GM12878 (cell line): ENCODE measurements at regions not wholly inside any gene's neighbourhood (a gene's known extent, or its start where the extent isn't known, plus 50 kb on each side); places are given as distances from the start of the nearest gene placed in this dataset.

Source experiments
- ATAC-seq: fragments of 200-7000 bp; cut with Tn5 transposase; 3 replicates; pipeline ENCODE4 v1.9.1; 2020; ENCODE audit warnings: mild to moderate bottlenecking, moderate library complexity
- BruUV-seq: library from RNA; stranded (reverse); fragments of 400-500 nt; replicated peaks from 2 replicates; lab custom pipeline; 2021; lab: Mats Ljungman, UMichigan
- CTCF ChIA-PET: fragments of 300-600 bp; sonication (Branson Sonifier 250); formaldehyde crosslinking; extraction: SDS; loops from one replicate; lab custom pipeline; 2021; ENCODE audit warnings: inconsistent platforms; lab: Yijun Ruan, JAX
- POLR2A ChIA-PET: fragments of 350-600 bp; formaldehyde crosslinking; extraction: SDS; loops from one replicate; lab custom pipeline; 2021; ENCODE audit warnings: inconsistent platforms; lab: Charles Lee
- RAD21 ChIA-PET: fragments of 300-600 bp; sonication (Branson Sonifier 250); formaldehyde crosslinking; loops from one replicate; lab custom pipeline; 2023; ENCODE audit warnings: antibody characterized with exemption; ENCODE audit not compliant: unreplicated experiment; lab: Charles Lee
- SMC1A ChIA-PET: fragments of 300-600 bp; sonication (Branson Sonifier 250); formaldehyde crosslinking; loops from one replicate; lab custom pipeline; 2023; ENCODE audit not compliant: unreplicated experiment, uncharacterized antibody; lab: Charles Lee
- DNase-seq: peaks from one replicate; pipeline ENCODE4 v3.0.0-alpha.2; 2011; ENCODE audit warnings: low read depth, low spot score
- FAIRE-seq: peaks from 3 replicates; lab custom pipeline; 2011; peaks lifted over from hg19 to GRCh38; lab: Jason Lieb, UNC
- H2AFZ ChIP-seq: 2 replicates; pipeline ENCODE4 v1.6.0; 2011; ENCODE audit warnings: low read depth, low read length, control low read depth; ENCODE audit not compliant: control insufficient read depth
- H3K27ac ChIP-seq: 2 replicates; pipeline ENCODE4 v1.5.1; 2011; ENCODE audit warnings: control low read depth; ENCODE audit not compliant: control insufficient read depth, insufficient read depth
- H3K27me3 ChIP-seq, 2 experiments: replicated peaks in 1 of 2; 2 replicates each; pipeline versions ENCODE4 v1.6.0 to v1.6.1; 2011; ENCODE audit warnings: low read length in 1 of 2; ENCODE audit not compliant: control insufficient read depth in 2 of 2, insufficient read depth in 2 of 2
- H3K36me3 ChIP-seq, 2 experiments: 2 replicates each; pipeline ENCODE4 v1.5.1; 2011; ENCODE audit warnings: low read length in 1 of 2; ENCODE audit not compliant: control insufficient read depth in 2 of 2, insufficient read depth in 2 of 2
- H3K4me1 ChIP-seq: 2 replicates; pipeline ENCODE4 v1.6.1; 2011; ENCODE audit warnings: mild to moderate bottlenecking, low read length, moderate library complexity, mixed read lengths; ENCODE audit not compliant: control insufficient read depth, insufficient read depth
- H3K4me2 ChIP-seq: 2 replicates; pipeline ENCODE4 v1.6.0; 2011; ENCODE audit warnings: control low read depth; ENCODE audit not compliant: control insufficient read depth, insufficient read depth
- H3K4me3 ChIP-seq: fragments of 200-600 bp; sonication (generic); 2 replicates; pipeline ENCODE4 v1.5.1; 2016
- H3K79me2 ChIP-seq: 2 replicates; pipeline ENCODE4 v1.6.0; 2011; ENCODE audit warnings: low read length; ENCODE audit not compliant: control insufficient read depth, insufficient read depth
- H3K9ac ChIP-seq: 2 replicates; pipeline ENCODE4 v1.8.0; 2011; ENCODE audit warnings: low read length, control low read depth, mixed read lengths; ENCODE audit not compliant: control insufficient read depth, insufficient read depth
- H3K9me3 ChIP-seq: replicated peaks from 3 replicates; pipeline ENCODE4 v1.5.1; 2011; ENCODE audit warnings: mild to moderate bottlenecking, low read length; ENCODE audit not compliant: control insufficient read depth, insufficient read depth
- H4K20me1 ChIP-seq: 2 replicates; pipeline ENCODE4 v1.6.0; 2011; ENCODE audit not compliant: control insufficient read depth, insufficient read depth
- BHLHE40 ChIP-seq, 2 experiments: fragments of 450-650 bp in 1 of 2; IDR thresholded peaks; 2 replicates each; pipeline ENCODE4 v1.6.1; 2011 to 2017; ENCODE audit warnings: low read depth in 2 of 2, borderline replicate concordance in 1 of 2, improper control_type of control experiment in 1 of 2, low read length in 1 of 2, mild to moderate bottlenecking in 1 of 2
- BMI1 ChIP-seq: fragments of 450-650 bp; IDR thresholded peaks from 2 replicates; pipeline ENCODE4 v1.6.1; 2016; ENCODE audit warnings: mild to moderate bottlenecking, moderate library complexity, borderline replicate concordance
- FOS ChIP-seq: IDR thresholded peaks from 3 replicates; pipeline ENCODE4 v1.6.1; 2011; ENCODE audit warnings: borderline replicate concordance; ENCODE audit not compliant: insufficient read length; ENCODE audit errors: extremely low read depth
- FOXK2 ChIP-seq: fragments of 450-650 bp; IDR thresholded peaks from 2 replicates; pipeline ENCODE4 v1.6.1; 2017; ENCODE audit warnings: mild to moderate bottlenecking, moderate library complexity
- FOXM1 ChIP-seq: IDR thresholded peaks from 2 replicates; pipeline ENCODE4 v1.6.1; 2012; ENCODE audit warnings: low read depth, mild to moderate bottlenecking, inconsistent platforms, low read length, moderate library complexity
- NFIC ChIP-seq: IDR thresholded peaks from 2 replicates; pipeline ENCODE4 v1.6.1; 2012; ENCODE audit warnings: low read depth, mild to moderate bottlenecking, inconsistent platforms, low read length, moderate library complexity
- USF2 ChIP-seq: IDR thresholded peaks from 2 replicates; pipeline ENCODE4 v1.6.1; 2011; ENCODE audit warnings: low read depth, low read length, improper control_type of control experiment, borderline replicate concordance
- ZNF274 ChIP-seq: IDR thresholded peaks from one replicate; pipeline ENCODE4 v1.8.0; 2011; ENCODE audit not compliant: insufficient read length, insufficient read depth
- ZNF622 ChIP-seq: fragments of 450-650 bp; IDR thresholded peaks from 2 replicates; pipeline ENCODE4 v1.6.1; 2017; ENCODE audit warnings: mild to moderate bottlenecking, inconsistent platforms
- WGBS: methylation state at CpG from one replicate; pipeline ENCODE4 v1.1.6; 2016; ENCODE audit warnings: low lambda C conversion rate; ENCODE audit not compliant: insufficient replicate concordance, insufficient coverage; ENCODE audit errors: missing lambda C conversion rate; 5-methylcytosine and 5-hydroxymethylcytosine counted together
- in situ Hi-C: fragments of 300-500 bp; cut with MboI; formaldehyde crosslinking; loops from 9 replicates; pipeline ENCODE4 v1.14.3; 2018; ENCODE audit warnings: mixed read lengths
- intact Hi-C: fragments of 100-400 bp; cut with micrococcal nuclease; formaldehyde crosslinking; loops from one replicate; pipeline ENCODE4 v1.14.2; 2022; ENCODE audit not compliant: unreplicated experiment
- TF ChIP-seq, protein P1 (sequence below): fragments of 450-650 bp; formaldehyde crosslinking; IDR thresholded peaks from 2 replicates; pipeline ENCODE4 v1.4.0; 2020; ENCODE audit warnings: mild to moderate bottlenecking, moderate library complexity
- TF ChIP-seq, protein P2 (sequence below): fragments of 150-350 bp; IDR thresholded peaks from 2 replicates; pipeline ENCODE4 v1.6.1; 2016; ENCODE audit warnings: low read depth, low read length

DNA sequence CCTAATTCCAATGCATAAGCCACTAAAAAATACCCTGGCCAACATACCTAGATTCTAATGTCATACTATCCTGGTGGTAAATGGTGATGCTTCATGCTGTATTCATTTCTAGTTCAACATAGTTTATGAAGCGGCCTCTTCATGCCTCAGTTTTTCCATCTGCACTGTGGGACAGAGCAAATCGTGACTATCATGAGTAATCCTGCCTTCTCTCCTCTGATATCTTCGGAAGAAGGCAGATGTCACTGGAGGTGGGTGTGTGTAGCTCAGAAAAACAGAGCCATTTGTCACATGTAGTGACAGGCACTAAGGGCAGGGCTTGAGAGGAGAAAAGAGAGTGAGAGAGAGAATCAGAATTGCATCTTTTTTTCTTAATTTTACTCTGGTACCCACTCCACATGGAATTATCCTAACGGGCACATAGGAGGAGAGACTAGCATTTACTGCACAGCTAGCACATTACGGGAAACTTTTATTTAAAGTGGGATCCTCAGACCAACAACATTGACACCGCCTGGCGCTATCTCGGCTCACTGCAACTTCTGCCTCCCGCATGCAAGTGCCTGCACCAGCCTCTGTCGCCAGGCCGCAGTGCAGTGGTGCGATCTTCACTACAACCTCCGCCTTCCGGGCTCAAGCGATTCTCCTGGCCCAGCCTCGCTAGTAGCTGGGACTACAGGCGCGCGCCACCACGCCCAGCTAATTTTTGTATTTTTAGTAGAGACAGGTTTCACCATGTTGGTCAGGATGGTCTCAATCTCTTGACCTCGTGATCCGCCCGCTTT, 78.4 kb upstream of the KCNA3 start:
- in situ Hi-C loops (no loop called here), intact Hi-C loops (no loop called here)
- Histone ChIP-seq H3K79me2 (no peaks in the 10 kb centered on the region), H3K36me3 (no peaks in the 10 kb centered on the region), H4K20me1 (no peaks in the 10 kb centered on the region), H3K27ac (no peak overlapping the region), H3K4me1 (no peaks in the 10 kb centered on the region), H3K27me3 (no peaks in the 10 kb centered on the region), H3K9ac (no peak overlapping the region), H3K4me3 (no peak overlapping the region), H2AFZ (no peak overlapping the region), H3K4me2 (no peak overlapping the region), H3K9me3 (no peaks in the 10 kb centered on the region)
- CTCF ChIA-PET, result interaction anchor here (1.8 kb wide), 1 partner anchor 12 kb away, joined by 10 read pairs; no protein-coding TSS in a partner anchor
- no peak for FAIRE-seq
- no TSS peak for BruUV-seq
- DNase-seq, result no peak
- TF ChIP-seq BHLHE40 (IDR thresholded peaks at IDR 0.05; ENCODE audit: borderline replicate concordance in 1 of 2, low read depth in 2 of 2, low read length in 1 of 2) (no peak), ZNF274 (no peak), FOXK2 (no peak), FOS (no peak), FOXM1 (no peak), NFIC (no peak), USF2 (no peak), ZNF622 (no peak), BMI1 (no peak)
- TF ChIP-seq, protein P1, sequence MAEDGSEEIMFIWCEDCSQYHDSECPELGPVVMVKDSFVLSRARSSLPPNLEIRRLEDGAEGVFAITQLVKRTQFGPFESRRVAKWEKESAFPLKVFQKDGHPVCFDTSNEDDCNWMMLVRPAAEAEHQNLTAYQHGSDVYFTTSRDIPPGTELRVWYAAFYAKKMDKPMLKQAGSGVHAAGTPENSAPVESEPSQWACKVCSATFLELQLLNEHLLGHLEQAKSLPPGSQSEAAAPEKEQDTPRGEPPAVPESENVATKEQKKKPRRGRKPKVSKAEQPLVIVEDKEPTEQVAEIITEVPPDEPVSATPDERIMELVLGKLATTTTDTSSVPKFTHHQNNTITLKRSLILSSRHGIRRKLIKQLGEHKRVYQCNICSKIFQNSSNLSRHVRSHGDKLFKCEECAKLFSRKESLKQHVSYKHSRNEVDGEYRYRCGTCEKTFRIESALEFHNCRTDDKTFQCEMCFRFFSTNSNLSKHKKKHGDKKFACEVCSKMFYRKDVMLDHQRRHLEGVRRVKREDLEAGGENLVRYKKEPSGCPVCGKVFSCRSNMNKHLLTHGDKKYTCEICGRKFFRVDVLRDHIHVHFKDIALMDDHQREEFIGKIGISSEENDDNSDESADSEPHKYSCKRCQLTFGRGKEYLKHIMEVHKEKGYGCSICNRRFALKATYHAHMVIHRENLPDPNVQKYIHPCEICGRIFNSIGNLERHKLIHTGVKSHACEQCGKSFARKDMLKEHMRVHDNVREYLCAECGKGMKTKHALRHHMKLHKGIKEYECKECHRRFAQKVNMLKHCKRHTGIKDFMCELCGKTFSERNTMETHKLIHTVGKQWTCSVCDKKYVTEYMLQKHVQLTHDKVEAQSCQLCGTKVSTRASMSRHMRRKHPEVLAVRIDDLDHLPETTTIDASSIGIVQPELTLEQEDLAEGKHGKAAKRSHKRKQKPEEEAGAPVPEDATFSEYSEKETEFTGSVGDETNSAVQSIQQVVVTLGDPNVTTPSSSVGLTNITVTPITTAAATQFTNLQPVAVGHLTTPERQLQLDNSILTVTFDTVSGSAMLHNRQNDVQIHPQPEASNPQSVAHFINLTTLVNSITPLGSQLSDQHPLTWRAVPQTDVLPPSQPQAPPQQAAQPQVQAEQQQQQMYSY (CRISPR knock-in tag), result no peak
- TF ChIP-seq, protein P2, sequence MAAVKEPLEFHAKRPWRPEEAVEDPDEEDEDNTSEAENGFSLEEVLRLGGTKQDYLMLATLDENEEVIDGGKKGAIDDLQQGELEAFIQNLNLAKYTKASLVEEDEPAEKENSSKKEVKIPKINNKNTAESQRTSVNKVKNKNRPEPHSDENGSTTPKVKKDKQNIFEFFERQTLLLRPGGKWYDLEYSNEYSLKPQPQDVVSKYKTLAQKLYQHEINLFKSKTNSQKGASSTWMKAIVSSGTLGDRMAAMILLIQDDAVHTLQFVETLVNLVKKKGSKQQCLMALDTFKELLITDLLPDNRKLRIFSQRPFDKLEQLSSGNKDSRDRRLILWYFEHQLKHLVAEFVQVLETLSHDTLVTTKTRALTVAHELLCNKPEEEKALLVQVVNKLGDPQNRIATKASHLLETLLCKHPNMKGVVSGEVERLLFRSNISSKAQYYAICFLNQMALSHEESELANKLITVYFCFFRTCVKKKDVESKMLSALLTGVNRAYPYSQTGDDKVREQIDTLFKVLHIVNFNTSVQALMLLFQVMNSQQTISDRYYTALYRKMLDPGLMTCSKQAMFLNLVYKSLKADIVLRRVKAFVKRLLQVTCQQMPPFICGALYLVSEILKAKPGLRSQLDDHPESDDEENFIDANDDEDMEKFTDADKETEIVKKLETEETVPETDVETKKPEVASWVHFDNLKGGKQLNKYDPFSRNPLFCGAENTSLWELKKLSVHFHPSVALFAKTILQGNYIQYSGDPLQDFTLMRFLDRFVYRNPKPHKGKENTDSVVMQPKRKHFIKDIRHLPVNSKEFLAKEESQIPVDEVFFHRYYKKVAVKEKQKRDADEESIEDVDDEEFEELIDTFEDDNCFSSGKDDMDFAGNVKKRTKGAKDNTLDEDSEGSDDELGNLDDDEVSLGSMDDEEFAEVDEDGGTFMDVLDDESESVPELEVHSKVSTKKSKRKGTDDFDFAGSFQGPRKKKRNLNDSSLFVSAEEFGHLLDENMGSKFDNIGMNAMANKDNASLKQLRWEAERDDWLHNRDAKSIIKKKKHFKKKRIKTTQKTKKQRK, result no peak
- SMC1A ChIA-PET, result interaction anchor here (5.0 kb wide), 1 partner anchor 11 kb away, joined by 19 read pairs; no protein-coding TSS in a partner anchor
- RAD21 ChIA-PET, result interaction anchor here (1.3 kb wide), 1 partner anchor 12 kb away, joined by 3 read pairs; no protein-coding TSS in a partner anchor
- no peak for ATAC-seq
- POLR2A ChIA-PET, result no interaction called here
- WGBS, result 63% methylated on average over 23 of the region's 23 CpGs
